ENCODE measurements at regions not wholly inside any gene's neighbourhood (a gene's known extent, or its start where the extent isn't known, plus 50 kb on each side); places are given as distances from the start of the nearest gene placed in this dataset.

DNA sequence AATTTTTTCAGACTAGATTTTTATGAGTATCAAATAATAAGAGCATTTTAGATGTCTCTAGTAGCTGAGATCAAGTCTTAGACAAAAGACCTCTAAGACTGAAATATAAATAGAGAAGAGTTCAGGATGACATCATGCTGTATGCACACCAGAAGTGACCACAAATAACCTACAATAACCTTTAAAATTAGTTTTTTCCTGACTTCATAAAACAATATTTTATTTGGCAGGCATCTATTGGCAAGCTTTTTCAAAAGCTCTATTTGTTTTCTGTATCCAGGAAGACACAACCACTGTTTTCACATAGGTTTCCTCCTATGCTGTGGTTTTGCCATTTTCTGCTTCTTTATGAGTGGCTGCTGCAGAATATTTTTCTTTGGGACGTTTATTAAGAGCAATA, 359.1 kb downstream of the CRPPA start:
- Histone ChIP-seq H4K20me1 (ENCODE audit: control insufficient read depth, insufficient read depth, low read depth, low read length) (no peaks in the 10 kb centered on the region), H3K36me3 (ENCODE audit: control insufficient read depth, low read length) (no peaks in the 10 kb centered on the region), H3K4me1 (ENCODE audit: control insufficient read depth, low read length) (0 out of 2 replicates have a peak, but pooled peaks cover 6% of the 10 kb centered on the region), H3K9me2 (replicated peaks; ENCODE audit: control insufficient read depth, low read length) (no peaks in the 10 kb centered on the region), H3K27me3 (ENCODE audit: control insufficient read depth, low read length) (no peaks in the 10 kb centered on the region), H3K4me2 (ENCODE audit: low read length) (no peak overlapping the region), H3K9me3 (ENCODE audit: control insufficient read depth, insufficient read depth, low read length) (no peaks in the 10 kb centered on the region), H3K27ac (ENCODE audit: low read depth, low read length) (no peak overlapping the region), H3F3A (ENCODE audit: control insufficient read depth, insufficient read depth) (no peaks in the 10 kb centered on the region), H3K79me2 (ENCODE audit: control insufficient read depth, low read length) (no peaks in the 10 kb centered on the region), H3K4me3 (ENCODE audit: low read length) (no peak overlapping the region)
- no peak for TF ChIP-seq EZH2phosphoT487 (IDR thresholded peaks at IDR 0.05; ENCODE audit: borderline replicate concordance, low read length)
- TF ChIP-seq CTCF (IDR thresholded peaks at IDR 0.05; ENCODE audit: low read depth, low read length, poor library complexity, severe bottlenecking): no peak

DNA sequence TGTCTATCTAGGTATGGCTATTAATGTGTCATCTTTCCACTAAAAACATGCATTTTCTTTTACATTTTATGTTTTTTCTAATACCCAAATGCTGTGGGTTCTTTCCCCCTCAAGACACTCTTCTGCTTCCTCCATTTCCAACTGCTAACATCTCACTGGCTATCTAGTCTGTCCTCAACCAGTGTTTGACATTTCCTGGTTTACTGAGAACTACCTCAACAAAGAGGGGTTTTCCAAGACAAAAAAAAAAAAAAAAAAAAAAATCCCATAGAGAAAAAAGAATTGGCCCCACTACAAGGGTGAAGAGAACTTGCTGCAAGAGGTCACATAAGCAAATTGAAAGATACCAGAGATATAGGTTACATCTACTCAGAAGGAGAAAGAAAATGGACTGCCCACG, 359.7 kb downstream of the CRPPA start:
- Histone ChIP-seq H3K9me3 (ENCODE audit: control insufficient read depth, insufficient read depth, low read length) (no peaks in the 10 kb centered on the region), H3K79me2 (ENCODE audit: control insufficient read depth, low read length) (no peaks in the 10 kb centered on the region), H3K27me3 (ENCODE audit: control insufficient read depth, low read length) (no peaks in the 10 kb centered on the region), H3K4me2 (ENCODE audit: low read length) (no peak overlapping the region), H3K27ac (ENCODE audit: low read depth, low read length) (no peak overlapping the region), H3K4me1 (ENCODE audit: control insufficient read depth, low read length) (0 out of 2 replicates have a peak, but pooled peaks cover 3% of the 10 kb centered on the region), H3K9me2 (replicated peaks; ENCODE audit: control insufficient read depth, low read length) (no peaks in the 10 kb centered on the region), H3F3A (ENCODE audit: control insufficient read depth, insufficient read depth) (no peaks in the 10 kb centered on the region), H3K36me3 (ENCODE audit: control insufficient read depth, low read length) (no peaks in the 10 kb centered on the region), H4K20me1 (ENCODE audit: control insufficient read depth, insufficient read depth, low read depth, low read length) (no peaks in the 10 kb centered on the region), H3K4me3 (ENCODE audit: low read length) (no peak overlapping the region)
- no peak for TF ChIP-seq CTCF (IDR thresholded peaks at IDR 0.05; ENCODE audit: low read depth, low read length, poor library complexity, severe bottlenecking)

DNA sequence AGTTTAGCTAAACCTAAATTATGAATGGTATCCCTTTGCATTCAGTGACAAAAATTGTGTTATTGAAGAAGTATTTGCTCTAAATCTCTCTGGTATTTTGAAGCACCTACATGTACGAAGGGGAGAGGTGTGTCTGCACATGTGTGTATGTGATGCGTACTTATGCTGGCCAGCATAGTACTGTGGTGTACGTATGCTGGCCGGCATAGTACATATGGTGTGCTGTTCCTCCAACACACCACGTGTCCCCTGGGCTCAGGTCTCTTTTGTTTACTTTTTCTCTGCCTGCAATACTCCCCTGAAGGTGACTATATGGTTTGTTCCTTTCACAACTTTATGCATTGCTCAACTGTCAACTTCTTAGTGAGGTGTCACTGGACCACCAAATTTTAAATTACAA, 360.3 kb downstream of the CRPPA start:
- no peaks in the 10 kb centered on the region for H3K27me3 ChIP-seq (ENCODE audit: control insufficient read depth, low read length)
- H3K9me2 ChIP-seq (replicated peaks; ENCODE audit: control insufficient read depth, low read length): no peaks in the 10 kb centered on the region
- no peak overlapping the region for H3K27ac ChIP-seq (ENCODE audit: low read depth, low read length)

More for the DNA sequence above, 360.3 kb downstream of the CRPPA start:
- Histone ChIP-seq H3K79me2 (ENCODE audit: control insufficient read depth, low read length) (no peaks in the 10 kb centered on the region), H3F3A (ENCODE audit: control insufficient read depth, insufficient read depth) (no peaks in the 10 kb centered on the region), H4K20me1 (ENCODE audit: control insufficient read depth, insufficient read depth, low read depth, low read length) (no peaks in the 10 kb centered on the region), H3K9me3 (ENCODE audit: control insufficient read depth, insufficient read depth, low read length) (no peaks in the 10 kb centered on the region), H3K4me1 (ENCODE audit: control insufficient read depth, low read length) (peaks cover 5% of the 10 kb centered on the region), H3K36me3 (ENCODE audit: control insufficient read depth, low read length) (no peaks in the 10 kb centered on the region), H3K4me2 (ENCODE audit: low read length) (no peak overlapping the region), H3K4me3 (ENCODE audit: low read length) (no peak overlapping the region)
- TF ChIP-seq CTCF (IDR thresholded peaks at IDR 0.05; ENCODE audit: low read depth, low read length, poor library complexity, severe bottlenecking) (no peak), EZH2phosphoT487 (IDR thresholded peaks at IDR 0.05; ENCODE audit: borderline replicate concordance, low read length) (no peak)

Data from DOHH2 (cell line).